GM18909 (cell line): ENCODE measurements at regions not wholly inside any gene's neighbourhood (a gene's known extent, or its start where the extent isn't known, plus 50 kb on each side); places are given as distances from the start of the nearest gene placed in this dataset.
"Not testable (repeated sequence)": the region's sequence is repeated elsewhere in the genome, so short reads cannot be mapped to it uniquely, and the experiment has no call there.

Experiments used
- ATAC-seq: cut with Tn5 transposase; IDR thresholded peaks from one replicate; pipeline ENCODE4 v1.9.1; 2021; ENCODE audit warnings: mild to moderate bottlenecking; ENCODE audit not compliant: unreplicated experiment, poor library complexity

- no peak for ATAC-seq
Measured at GRCh38 chr12:90449611-90450010, 505.4 kb downstream of the CCER1 start.

- ATAC-seq: not testable (repeated sequence)
Measured at GRCh38 chr12:90443466-90443865, 511.5 kb downstream of the CCER1 start.

- no peak for ATAC-seq
Measured at GRCh38 chr12:90441431-90441830, 513.5 kb downstream of the CCER1 start.

GRCh38 chr12:90428881-90429280 lies 526.1 kb downstream of the CCER1 start:
- no peak for ATAC-seq

GRCh38 chr12:90428465-90428864 lies 526.5 kb downstream of the CCER1 start:
- ATAC-seq: no peak

GRCh38 chr12:90423965-90424364 lies 531.0 kb downstream of the CCER1 start:
- ATAC-seq: no peak

- ATAC-seq: no peak
Measured at GRCh38 chr12:90410962-90411361, 544.0 kb downstream of the CCER1 start.

- no peak for ATAC-seq
Measured at GRCh38 chr12:90407841-90408240, 547.1 kb downstream of the CCER1 start.

GRCh38 chr12:90404071-90404470 lies 550.9 kb downstream of the CCER1 start:
- peak; percentile 76 for ATAC-seq

GRCh38 chr12:90401185-90401584 lies 553.8 kb downstream of the CCER1 start:
- ATAC-seq: no peak

GRCh38 chr12:90399357-90399756 lies 555.6 kb downstream of the CCER1 start:
- no peak for ATAC-seq

GRCh38 chr12:90398285-90398836 lies 556.6 kb downstream of the CCER1 start:
- no peak for ATAC-seq

GRCh38 chr12:90396556-90396955 lies 558.4 kb downstream of the CCER1 start:
- ATAC-seq: no peak

GRCh38 chr12:90393652-90394051 lies 561.3 kb downstream of the CCER1 start:
- ATAC-seq: no peak

- ATAC-seq: no peak
Measured at GRCh38 chr12:90393089-90393488, 561.9 kb downstream of the CCER1 start.

- ATAC-seq: no peak
Measured at GRCh38 chr12:90390947-90391346, 564.0 kb downstream of the CCER1 start.

GRCh38 chr12:90368081-90368480 lies 586.9 kb downstream of the CCER1 start:
- ATAC-seq: no peak

GRCh38 chr12:90366286-90366685 lies 588.7 kb downstream of the CCER1 start:
- no peak for ATAC-seq

- no peak for ATAC-seq
Measured at GRCh38 chr12:90360300-90360699, 594.7 kb downstream of the CCER1 start.

GRCh38 chr12:90355711-90356355 lies 599.1 kb downstream of the CCER1 start:
- ATAC-seq: no peak

- ATAC-seq: no peak
Measured at GRCh38 chr12:90343966-90344365, 611.0 kb downstream of the CCER1 start.

GRCh38 chr12:90342081-90342480 lies 612.9 kb downstream of the CCER1 start:
- no peak for ATAC-seq
